GM12874 (cell line): ENCODE measurements at regions not wholly inside any gene's neighbourhood (a gene's known extent, or its start where the extent isn't known, plus 50 kb on each side); places are given as distances from the start of the nearest gene placed in this dataset.

Experiments
- TF ChIP-seq, protein P1 (sequence below): IDR thresholded peaks from 2 replicates; pipeline ENCODE4 v1.5.1; 2011; ENCODE audit warnings: low read depth, mild to moderate bottlenecking, control low read depth, low read length, moderate library complexity; ENCODE audit not compliant: insufficient read depth

DNA sequence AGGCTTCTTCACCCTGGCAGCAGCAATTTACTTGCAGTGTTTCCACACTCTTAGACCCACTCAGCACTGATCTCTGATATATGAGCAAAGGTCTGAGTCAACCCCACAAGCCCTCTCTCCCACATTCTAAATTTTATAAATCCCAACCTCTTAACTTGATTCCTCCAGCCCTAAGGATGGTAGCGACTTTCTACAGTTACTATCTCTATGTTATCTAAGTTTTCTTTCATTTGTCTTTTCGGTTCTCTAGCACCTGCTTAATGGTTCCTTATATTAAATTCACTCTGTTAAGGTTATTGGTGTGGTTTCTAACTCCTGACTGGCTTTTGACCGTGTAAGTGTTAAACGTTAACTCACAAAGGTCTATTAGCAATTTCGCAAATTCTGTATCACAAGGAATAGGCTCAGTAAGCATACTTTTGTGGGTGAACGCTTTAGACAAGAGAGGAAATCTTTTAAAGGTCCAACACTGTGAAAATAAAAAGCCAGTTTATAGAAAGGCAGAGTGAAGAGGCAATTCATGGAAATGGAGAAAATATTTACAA lies 99.3 kb downstream of the DLEU7 start:
- TF ChIP-seq, protein P1, sequence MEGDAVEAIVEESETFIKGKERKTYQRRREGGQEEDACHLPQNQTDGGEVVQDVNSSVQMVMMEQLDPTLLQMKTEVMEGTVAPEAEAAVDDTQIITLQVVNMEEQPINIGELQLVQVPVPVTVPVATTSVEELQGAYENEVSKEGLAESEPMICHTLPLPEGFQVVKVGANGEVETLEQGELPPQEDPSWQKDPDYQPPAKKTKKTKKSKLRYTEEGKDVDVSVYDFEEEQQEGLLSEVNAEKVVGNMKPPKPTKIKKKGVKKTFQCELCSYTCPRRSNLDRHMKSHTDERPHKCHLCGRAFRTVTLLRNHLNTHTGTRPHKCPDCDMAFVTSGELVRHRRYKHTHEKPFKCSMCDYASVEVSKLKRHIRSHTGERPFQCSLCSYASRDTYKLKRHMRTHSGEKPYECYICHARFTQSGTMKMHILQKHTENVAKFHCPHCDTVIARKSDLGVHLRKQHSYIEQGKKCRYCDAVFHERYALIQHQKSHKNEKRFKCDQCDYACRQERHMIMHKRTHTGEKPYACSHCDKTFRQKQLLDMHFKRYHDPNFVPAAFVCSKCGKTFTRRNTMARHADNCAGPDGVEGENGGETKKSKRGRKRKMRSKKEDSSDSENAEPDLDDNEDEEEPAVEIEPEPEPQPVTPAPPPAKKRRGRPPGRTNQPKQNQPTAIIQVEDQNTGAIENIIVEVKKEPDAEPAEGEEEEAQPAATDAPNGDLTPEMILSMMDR: no peak

DNA sequence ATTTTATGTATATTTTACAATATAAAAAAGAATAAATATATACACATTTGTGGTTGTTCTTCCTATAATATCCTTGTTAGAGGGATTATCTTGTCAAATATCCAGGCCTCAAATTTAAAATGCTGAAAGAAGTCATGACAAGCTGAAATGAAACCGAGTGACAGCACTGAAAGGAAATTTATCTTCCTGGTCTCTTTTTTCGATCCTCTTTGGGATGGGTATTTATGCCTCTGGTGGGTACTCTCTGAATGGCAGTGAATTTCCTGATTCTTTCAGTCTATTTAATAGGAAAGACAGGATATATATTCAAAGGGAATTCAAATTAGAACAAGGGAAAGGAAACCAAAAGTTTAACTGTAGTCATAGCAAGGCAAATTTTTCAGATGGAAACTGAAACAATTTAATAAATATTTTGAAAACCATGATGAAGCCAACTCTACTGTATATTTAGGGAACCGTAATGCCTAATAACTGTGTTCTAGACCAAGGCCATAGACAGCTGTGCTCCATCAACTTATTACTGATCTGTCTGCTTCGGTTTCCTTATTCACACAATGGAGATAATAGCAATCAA lies 97.9 kb downstream of the DLEU7 start:
- TF ChIP-seq, protein P1: no peak

DNA sequence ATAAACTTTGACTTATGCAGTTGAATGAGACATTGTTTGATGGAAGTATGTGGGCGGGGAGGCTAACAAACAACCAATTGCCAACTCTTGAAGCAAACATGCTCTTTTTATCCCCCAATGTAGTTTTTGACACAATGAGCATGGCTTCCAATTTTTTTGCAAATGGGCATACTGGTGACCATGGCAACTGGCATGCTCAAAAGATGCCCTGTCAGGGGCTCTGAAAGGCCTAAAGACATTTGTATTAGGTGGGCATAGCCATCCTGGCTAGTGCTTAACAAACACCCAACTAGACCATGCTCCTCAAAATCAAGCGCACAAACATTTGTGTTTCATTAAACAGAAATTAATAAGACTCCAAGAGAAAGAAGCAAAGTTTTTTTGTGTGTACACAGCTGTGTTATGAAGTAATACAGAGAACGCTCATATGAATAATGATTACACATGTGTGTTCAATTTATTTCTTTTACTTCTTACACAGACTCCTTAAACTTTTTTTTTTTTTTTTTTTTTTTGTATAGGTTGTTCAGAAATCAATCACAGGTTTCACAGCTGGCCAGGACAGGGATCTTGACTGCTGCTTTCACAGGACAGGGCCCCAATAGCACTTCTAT lies 95.6 kb downstream of the DLEU7 start:
- TF ChIP-seq, protein P1: no peak

DNA sequence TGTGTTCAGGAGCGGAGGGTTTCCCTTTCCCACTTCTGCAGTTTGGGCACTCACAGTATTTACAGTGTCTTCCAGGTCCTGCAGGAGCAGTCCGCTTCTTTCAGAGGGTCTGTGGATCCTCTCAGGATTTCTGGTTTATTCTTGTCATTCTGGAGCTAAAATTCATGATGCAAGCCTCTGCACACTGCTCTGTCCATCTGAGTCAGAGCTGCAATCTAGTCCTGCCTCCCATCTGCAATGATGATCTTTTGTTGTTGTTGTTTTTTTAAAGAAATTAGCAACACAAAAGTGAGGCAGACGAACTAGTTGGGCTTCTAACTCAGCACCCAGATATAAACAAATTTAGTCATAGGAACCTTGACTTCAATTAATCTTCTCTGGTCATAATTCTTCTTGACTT lies 86.5 kb downstream of the DLEU7 start:
- TF ChIP-seq, protein P1: no peak

DNA sequence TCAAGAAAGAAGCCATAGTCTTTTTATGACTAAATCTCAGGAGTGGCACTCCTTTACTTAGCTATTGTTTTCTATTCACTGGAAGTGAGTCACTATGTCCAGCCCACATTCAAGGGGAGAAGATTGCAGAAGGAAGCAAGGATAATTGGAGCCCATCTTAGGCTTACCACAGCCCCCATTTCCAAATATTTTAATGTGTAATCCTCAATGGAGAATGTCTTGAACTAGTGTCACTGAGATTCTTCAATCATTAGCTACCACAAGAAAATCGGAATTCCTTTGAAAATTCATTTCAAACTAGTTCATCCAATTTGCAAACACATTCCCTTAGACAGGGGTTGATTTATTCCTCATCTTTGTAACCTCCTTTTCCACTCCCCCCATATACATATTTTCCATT lies 84.7 kb downstream of the DLEU7 start:
- TF ChIP-seq, protein P1: no peak

DNA sequence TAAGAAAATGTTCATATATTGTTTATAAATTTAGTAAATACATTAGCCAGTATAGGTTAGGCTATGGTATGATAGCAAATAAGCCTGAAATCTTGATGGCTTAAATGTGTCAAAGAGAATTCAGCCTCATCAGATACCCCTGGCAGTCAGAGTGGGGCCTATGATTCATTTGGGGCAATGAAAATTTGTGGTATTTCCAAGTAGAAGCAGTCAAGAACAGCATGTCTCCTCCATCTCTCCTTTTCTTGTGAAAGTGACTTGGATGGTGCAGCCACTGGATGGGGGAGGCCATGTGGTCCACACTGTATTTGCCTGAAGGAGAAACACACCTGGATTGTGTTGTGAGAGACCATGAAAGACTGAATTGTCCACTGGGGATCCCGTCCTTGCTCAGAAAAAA lies 82.7 kb downstream of the DLEU7 start:
- TF ChIP-seq, protein P1: no peak

DNA sequence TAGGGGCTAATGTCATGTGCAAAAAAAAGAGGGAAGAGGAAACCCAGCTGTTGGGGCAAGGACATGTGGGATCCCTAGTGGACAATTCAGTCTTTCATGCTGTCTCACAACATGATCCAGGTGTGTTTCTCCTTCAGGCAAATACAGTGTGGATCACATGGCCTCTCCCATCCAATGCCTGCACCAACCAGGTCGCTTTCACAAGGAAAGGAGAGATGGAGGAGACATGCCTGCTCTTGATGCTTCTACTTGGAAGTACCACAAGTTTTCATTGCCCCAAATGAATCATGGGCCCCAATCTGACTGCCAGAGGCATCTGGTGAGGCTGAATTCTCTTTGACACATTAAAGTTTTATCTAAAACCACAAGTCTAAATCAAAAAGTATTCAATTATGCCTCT lies 82.1 kb downstream of the DLEU7 start:
- TF ChIP-seq, protein P1: no peak
